ENCODE measurements at regions not wholly inside any gene's neighbourhood (a gene's known extent, or its start where the extent isn't known, plus 50 kb on each side); places are given as distances from the start of the nearest gene placed in this dataset.
A peak's percentile ranks its signal among the peaks of the same experiment; 100 is the strongest.

DNA sequence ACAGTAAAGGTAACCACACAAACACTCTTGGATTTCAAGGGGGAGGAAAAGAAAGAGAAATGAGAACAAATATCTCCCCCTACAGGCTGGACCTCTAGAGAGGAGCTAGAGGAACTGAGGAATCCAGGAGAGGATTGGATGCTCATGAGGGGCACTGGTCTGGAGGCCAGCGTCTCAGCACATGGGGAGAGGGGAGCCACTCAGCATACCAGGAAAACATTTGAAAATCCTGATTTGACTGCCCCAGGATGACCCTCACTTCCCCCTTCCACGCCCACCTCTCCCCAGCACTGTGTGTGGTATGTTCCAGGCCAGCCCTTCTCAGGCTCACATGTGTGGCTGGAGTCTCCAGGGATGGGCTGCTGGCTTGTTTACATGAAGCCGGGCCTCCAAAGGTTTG, 396.8 kb upstream of the ID2 start:
- TF ChIP-seq, protein P1, sequence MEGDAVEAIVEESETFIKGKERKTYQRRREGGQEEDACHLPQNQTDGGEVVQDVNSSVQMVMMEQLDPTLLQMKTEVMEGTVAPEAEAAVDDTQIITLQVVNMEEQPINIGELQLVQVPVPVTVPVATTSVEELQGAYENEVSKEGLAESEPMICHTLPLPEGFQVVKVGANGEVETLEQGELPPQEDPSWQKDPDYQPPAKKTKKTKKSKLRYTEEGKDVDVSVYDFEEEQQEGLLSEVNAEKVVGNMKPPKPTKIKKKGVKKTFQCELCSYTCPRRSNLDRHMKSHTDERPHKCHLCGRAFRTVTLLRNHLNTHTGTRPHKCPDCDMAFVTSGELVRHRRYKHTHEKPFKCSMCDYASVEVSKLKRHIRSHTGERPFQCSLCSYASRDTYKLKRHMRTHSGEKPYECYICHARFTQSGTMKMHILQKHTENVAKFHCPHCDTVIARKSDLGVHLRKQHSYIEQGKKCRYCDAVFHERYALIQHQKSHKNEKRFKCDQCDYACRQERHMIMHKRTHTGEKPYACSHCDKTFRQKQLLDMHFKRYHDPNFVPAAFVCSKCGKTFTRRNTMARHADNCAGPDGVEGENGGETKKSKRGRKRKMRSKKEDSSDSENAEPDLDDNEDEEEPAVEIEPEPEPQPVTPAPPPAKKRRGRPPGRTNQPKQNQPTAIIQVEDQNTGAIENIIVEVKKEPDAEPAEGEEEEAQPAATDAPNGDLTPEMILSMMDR (IDR thresholded peaks at IDR 0.05; ENCODE audit: low read depth, low read length, missing input control) = peak; percentile 18
- TF ChIP-seq RAD21 (IDR thresholded peaks at IDR 0.05) (peak; percentile 55 to 70), GABPA (IDR thresholded peaks at IDR 0.05 in 1 of 2, conservative IDR thresholded peaks at IDR 0.05 in 1 of 2) (no peak)
- TF ChIP-seq, protein P2, sequence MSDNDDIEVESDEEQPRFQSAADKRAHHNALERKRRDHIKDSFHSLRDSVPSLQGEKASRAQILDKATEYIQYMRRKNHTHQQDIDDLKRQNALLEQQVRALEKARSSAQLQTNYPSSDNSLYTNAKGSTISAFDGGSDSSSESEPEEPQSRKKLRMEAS (IDR thresholded peaks at IDR 0.05) = no peak
- TF ChIP-seq, protein P3, sequence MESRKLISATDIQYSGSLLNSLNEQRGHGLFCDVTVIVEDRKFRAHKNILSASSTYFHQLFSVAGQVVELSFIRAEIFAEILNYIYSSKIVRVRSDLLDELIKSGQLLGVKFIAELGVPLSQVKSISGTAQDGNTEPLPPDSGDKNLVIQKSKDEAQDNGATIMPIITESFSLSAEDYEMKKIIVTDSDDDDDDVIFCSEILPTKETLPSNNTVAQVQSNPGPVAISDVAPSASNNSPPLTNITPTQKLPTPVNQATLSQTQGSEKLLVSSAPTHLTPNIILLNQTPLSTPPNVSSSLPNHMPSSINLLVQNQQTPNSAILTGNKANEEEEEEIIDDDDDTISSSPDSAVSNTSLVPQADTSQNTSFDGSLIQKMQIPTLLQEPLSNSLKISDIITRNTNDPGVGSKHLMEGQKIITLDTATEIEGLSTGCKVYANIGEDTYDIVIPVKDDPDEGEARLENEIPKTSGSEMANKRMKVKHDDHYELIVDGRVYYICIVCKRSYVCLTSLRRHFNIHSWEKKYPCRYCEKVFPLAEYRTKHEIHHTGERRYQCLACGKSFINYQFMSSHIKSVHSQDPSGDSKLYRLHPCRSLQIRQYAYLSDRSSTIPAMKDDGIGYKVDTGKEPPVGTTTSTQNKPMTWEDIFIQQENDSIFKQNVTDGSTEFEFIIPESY (IDR thresholded peaks at IDR 0.05) = no peak
